ENCODE measurements at regions not wholly inside any gene's neighbourhood (a gene's known extent, or its start where the extent isn't known, plus 50 kb on each side); places are given as distances from the start of the nearest gene placed in this dataset.

DNA sequence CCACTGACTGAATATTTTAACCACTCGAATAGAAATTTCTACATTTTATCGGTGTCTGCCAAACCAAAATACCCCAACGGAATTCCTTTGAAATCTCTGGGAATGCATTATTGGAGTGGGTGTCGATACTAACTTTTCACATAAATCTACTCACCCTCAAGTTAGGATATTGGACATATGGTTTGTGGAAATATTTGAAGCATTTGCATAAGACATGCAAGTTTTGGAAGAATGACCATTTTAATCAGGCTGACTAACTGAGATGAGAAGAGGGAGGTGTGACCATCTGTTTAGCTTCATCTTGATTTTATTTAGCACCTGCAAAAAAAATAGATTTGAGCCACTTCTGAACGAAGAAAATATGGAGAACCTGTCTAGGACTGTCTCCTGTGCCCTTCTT, 61.2 kb downstream of the KLF6 start:
- Mint-ChIP-seq H3K4me3 (no peak overlapping the region), H3K36me3 (no peaks in the 10 kb centered on the region), H3K27ac (no peak overlapping the region), H3K9me3 (no peaks in the 10 kb centered on the region), H3K4me1 (no peaks in the 10 kb centered on the region), H3K27me3 (peaks cover 32% of the 10 kb centered on the region)
- no peak for DNase-seq
- CTCF ChIA-PET, result no interaction called here

- H3K4me1 Mint-ChIP-seq, result no peaks in the 10 kb centered on the region
- CTCF ChIA-PET, result no interaction called here
- peaks cover 26% of the 10 kb centered on the region for H3K27me3 Mint-ChIP-seq
- H3K4me3 Mint-ChIP-seq, result no peak overlapping the region
- DNase-seq, result no peak
- H3K27ac Mint-ChIP-seq, result no peak overlapping the region
- no peaks in the 10 kb centered on the region for H3K36me3 Mint-ChIP-seq
- no peaks in the 10 kb centered on the region for H3K9me3 Mint-ChIP-seq
These were observed 64.6 kb downstream of the KLF6 start for GRCh38 chr10:3720228-3721019.

- peaks cover 21% of the 10 kb centered on the region for H3K27me3 Mint-ChIP-seq
- CTCF ChIA-PET, result no interaction called here
- no peak for DNase-seq
- H3K4me1 Mint-ChIP-seq, result no peaks in the 10 kb centered on the region
- H3K36me3 Mint-ChIP-seq, result no peaks in the 10 kb centered on the region
- H3K9me3 Mint-ChIP-seq, result no peaks in the 10 kb centered on the region
- H3K27ac Mint-ChIP-seq, result no peak overlapping the region
- no peak overlapping the region for H3K4me3 Mint-ChIP-seq
These were observed 65.8 kb downstream of the KLF6 start for GRCh38 chr10:3719024-3719843.

GRCh38 chr10:3716093-3716492, 68.9 kb downstream of the KLF6 start:
- CTCF ChIA-PET, result no interaction called here
- H3K27ac Mint-ChIP-seq, result no peak overlapping the region
- no peak overlapping the region for H3K4me3 Mint-ChIP-seq
- H3K36me3 Mint-ChIP-seq, result peaks cover 3% of the 10 kb centered on the region
- no peaks in the 10 kb centered on the region for H3K4me1 Mint-ChIP-seq
- H3K9me3 Mint-ChIP-seq, result peaks cover 13% of the 10 kb centered on the region
- no peak for DNase-seq
- H3K27me3 Mint-ChIP-seq, result peaks cover 15% of the 10 kb centered on the region

DNA sequence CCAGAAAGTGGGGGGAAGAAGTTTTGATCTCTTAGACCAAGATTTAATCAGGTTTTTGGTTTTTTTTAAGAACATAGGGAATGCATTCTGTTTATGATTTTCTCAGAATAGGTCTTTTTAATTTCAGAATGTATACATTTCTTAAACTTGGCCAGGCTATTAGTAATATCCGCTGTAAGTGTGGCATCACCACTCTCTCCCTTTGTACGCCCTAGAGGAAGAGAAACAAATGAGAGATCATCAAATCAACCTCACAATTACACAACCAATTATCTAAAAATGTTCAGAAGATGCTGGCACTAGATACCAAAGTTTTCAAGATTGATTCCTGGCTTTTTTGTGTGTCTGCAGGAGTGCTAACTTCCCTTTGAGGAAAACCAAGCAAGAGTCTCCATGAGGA, 70.0 kb downstream of the KLF6 start:
- Mint-ChIP-seq H3K4me3 (no peak overlapping the region), H3K36me3 (peaks cover 3% of the 10 kb centered on the region), H3K27me3 (peaks cover 9% of the 10 kb centered on the region), H3K9me3 (peaks cover 17% of the 10 kb centered on the region), H3K4me1 (no peaks in the 10 kb centered on the region), H3K27ac (no peak overlapping the region)
- CTCF ChIA-PET, result no interaction called here
- no peak for DNase-seq

GRCh38 chr10:3714531-3714930, 70.5 kb downstream of the KLF6 start:
- DNase-seq, result no peak
- Mint-ChIP-seq H3K4me1 (no peaks in the 10 kb centered on the region), H3K27ac (no peak overlapping the region), H3K9me3 (peaks cover 17% of the 10 kb centered on the region), H3K4me3 (no peak overlapping the region), H3K27me3 (peaks cover 7% of the 10 kb centered on the region), H3K36me3 (peaks cover 3% of the 10 kb centered on the region)
- CTCF ChIA-PET, result interaction anchor here (0.7 kb wide), 1 partner anchor 412 kb away, joined by 3 read pairs; no protein-coding TSS in a partner anchor

GRCh38 chr10:3712707-3713106, 72.3 kb downstream of the KLF6 start:
- Mint-ChIP-seq H3K4me3 (no peak overlapping the region), H3K4me1 (no peaks in the 10 kb centered on the region), H3K36me3 (peaks cover 3% of the 10 kb centered on the region), H3K27me3 (peaks cover 4% of the 10 kb centered on the region), H3K27ac (no peak overlapping the region), H3K9me3 (peaks cover 17% of the 10 kb centered on the region)
- no peak for DNase-seq
- CTCF ChIA-PET, result no interaction called here

DNA sequence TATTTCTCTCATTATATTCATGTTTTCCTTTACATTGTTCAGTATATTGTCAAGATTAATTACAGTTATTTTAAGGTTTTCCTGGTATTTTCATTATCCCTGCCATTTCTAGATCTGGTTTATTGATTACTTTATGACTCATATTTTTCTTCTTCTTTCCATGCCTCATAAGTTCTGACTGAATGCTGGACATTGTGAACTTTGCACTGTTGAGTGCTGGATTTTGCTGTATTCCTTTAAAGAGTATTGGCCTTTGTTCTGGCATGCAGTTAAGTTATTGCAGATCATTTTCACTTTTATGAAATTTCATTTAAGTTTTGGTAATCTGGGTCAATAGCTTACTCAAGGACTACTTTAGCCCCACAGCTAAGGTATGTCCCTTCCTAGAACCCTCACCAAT, 73.1 kb downstream of the KLF6 start:
- Mint-ChIP-seq H3K27me3 (peaks cover 3% of the 10 kb centered on the region), H3K9me3 (peaks cover 17% of the 10 kb centered on the region), H3K36me3 (peaks cover 3% of the 10 kb centered on the region), H3K4me1 (no peaks in the 10 kb centered on the region), H3K27ac (no peak overlapping the region), H3K4me3 (no peak overlapping the region)
- CTCF ChIA-PET, result no interaction called here
- DNase-seq, result no peak

DNA sequence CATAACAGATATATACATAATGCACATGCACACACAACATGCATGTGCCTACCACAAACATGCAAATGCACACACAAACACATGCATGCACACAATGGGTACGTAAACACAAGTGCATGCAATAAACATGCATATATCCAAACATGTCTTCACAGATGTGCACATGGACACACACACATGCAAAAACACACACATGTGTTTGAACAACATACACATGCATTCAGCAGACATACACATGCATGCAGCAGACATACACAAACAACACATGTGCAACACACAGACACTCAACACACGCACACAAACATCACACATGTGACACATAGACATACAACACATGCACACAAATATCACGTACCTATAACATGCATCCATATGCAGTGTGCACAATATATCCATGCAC, 74.2 kb downstream of the KLF6 start:
- Mint-ChIP-seq H3K27ac (no peak overlapping the region), H3K4me1 (no peaks in the 10 kb centered on the region), H3K27me3 (no peaks in the 10 kb centered on the region), H3K36me3 (peaks cover 3% of the 10 kb centered on the region), H3K9me3 (peaks cover 17% of the 10 kb centered on the region), H3K4me3 (no peak overlapping the region)
- no peak for DNase-seq
- CTCF ChIA-PET, result no interaction called here

GRCh38 chr10:3709456-3710060, 75.5 kb downstream of the KLF6 start:
- peaks cover 3% of the 10 kb centered on the region for H3K36me3 Mint-ChIP-seq
- CTCF ChIA-PET, result interaction anchor here (1.5 kb wide), 1 partner anchor 48 kb away, joined by 3 read pairs; no protein-coding TSS in a partner anchor
- peaks cover under 1% of the 10 kb centered on the region for H3K27me3 Mint-ChIP-seq
- no peak overlapping the region for H3K4me3 Mint-ChIP-seq
- peaks cover 17% of the 10 kb centered on the region for H3K9me3 Mint-ChIP-seq
- DNase-seq, result no peak
- no peak overlapping the region for H3K27ac Mint-ChIP-seq
- no peaks in the 10 kb centered on the region for H3K4me1 Mint-ChIP-seq

DNA sequence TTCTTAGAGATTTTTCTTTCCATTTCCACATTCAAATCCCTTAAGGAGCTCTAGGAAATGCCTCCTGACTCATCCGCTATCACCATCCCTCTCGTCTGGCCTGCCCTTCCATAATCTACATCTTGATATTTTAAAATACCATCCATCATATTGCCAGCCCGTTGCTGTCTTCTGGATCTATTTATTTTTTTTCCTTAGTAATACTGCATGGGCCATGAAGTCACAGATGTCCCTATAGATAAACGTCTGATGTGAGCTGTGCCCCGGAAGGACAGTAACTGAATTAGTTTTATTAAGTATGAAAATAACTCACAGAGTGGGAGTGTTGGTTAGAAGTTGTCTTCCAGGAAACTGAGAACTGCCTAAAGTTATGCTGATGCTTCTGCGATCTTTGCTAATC, 76.2 kb downstream of the KLF6 start:
- Mint-ChIP-seq H3K9me3 (peaks cover 17% of the 10 kb centered on the region), H3K27ac (no peak overlapping the region), H3K4me1 (no peaks in the 10 kb centered on the region), H3K36me3 (peaks cover 3% of the 10 kb centered on the region), H3K4me3 (no peak overlapping the region), H3K27me3 (peaks cover 4% of the 10 kb centered on the region)
- no peak for DNase-seq
- CTCF ChIA-PET, result interaction anchor here (1.5 kb wide), 1 partner anchor 48 kb away, joined by 3 read pairs; no protein-coding TSS in a partner anchor

DNA sequence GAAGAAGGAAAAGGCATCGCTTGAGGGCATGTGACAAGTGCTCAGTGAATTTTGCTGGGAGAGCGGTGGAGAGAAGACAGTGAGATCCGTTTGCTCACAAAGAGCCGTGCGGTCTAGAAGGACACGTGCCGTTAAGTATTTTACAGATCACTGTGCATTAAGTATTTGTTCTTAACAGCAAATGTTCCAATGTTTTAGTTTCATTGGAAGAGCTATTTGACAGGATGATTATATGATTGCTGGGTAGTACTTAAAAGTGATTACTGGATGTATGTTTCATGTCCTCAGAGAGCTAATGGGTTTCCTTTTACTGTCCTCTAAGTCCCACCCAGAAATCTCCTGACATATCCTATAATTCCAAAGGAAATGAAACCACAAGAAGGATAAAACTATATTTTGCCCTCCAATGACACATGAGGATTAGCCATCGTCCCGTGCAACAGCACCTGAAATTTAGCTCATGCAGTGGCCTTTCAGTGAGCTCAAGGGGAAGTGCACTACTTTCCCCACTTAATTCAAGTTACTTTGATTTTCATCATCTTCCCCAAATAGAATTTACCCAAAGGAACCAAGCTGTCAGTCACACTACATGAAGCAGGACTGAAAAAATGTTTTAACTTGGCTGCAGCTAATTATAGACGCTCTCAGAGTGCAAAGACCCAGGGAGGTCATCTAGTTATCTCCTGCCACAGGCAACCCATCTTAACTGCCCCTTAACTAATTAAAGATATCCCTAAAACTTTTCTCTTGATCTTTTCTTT, 80.3 kb downstream of the KLF6 start:
- no peak for DNase-seq
- Mint-ChIP-seq H3K36me3 (no peaks in the 10 kb centered on the region), H3K27me3 (peaks cover 8% of the 10 kb centered on the region), H3K27ac (no peak overlapping the region), H3K4me1 (no peaks in the 10 kb centered on the region), H3K4me3 (no peak overlapping the region), H3K9me3 (no peaks in the 10 kb centered on the region)
- CTCF ChIA-PET, result no interaction called here

DNA sequence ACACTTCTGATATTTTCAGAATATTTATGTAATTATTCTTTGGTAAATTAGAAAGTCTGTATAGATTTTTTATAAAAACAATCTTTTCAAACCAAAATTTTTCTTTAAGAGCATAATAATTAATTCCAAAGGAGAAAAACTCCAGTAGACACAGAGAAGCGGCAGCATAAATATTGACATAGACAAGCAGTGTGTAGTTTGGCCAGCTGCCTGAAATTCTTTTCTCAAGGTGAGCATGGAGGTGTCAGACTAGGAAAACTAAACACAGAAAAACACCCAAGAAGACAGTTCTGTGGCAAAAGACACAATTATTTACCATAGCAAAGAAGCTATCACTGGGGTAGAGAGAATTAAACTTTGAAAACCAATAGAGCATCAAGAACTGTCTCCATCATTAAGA, 82.4 kb downstream of the KLF6 start:
- Mint-ChIP-seq H3K4me3 (no peak overlapping the region), H3K27ac (no peak overlapping the region)

GRCh38 chr10:3702056-3702546, 82.9 kb downstream of the KLF6 start:
- Mint-ChIP-seq H3K4me3 (no peak overlapping the region), H3K36me3 (peaks cover under 1% of the 10 kb centered on the region), H3K27me3 (peaks cover 22% of the 10 kb centered on the region), H3K4me1 (no peaks in the 10 kb centered on the region), H3K9me3 (no peaks in the 10 kb centered on the region), H3K27ac (no peak overlapping the region)
- CTCF ChIA-PET, result no interaction called here
- DNase-seq, result no peak

More for the DNA sequence above, 82.4 kb downstream of the KLF6 start:
- no peak for DNase-seq
- CTCF ChIA-PET, result no interaction called here
- Mint-ChIP-seq H3K27me3 (peaks cover 18% of the 10 kb centered on the region), H3K9me3 (no peaks in the 10 kb centered on the region), H3K36me3 (no peaks in the 10 kb centered on the region), H3K4me1 (no peaks in the 10 kb centered on the region)

Data from activated naive CD4-positive, alpha-beta T cell treated with anti-CD3 and anti-CD28 coated beads, Interleukin-2, amount 10 ng/mL, durations not matched to agents 7 days and 5 days (primary cell).